ENCODE measurements at regions not wholly inside any gene's neighbourhood (a gene's known extent, or its start where the extent isn't known, plus 50 kb on each side); places are given as distances from the start of the nearest gene placed in this dataset.

GRCh38 chr3:177469216-177469615 lies 271.9 kb upstream of the TBL1XR1 start:
- intact Hi-C loops (cut with DNase I): no loop called here
- TF ChIP-seq, protein P1, sequence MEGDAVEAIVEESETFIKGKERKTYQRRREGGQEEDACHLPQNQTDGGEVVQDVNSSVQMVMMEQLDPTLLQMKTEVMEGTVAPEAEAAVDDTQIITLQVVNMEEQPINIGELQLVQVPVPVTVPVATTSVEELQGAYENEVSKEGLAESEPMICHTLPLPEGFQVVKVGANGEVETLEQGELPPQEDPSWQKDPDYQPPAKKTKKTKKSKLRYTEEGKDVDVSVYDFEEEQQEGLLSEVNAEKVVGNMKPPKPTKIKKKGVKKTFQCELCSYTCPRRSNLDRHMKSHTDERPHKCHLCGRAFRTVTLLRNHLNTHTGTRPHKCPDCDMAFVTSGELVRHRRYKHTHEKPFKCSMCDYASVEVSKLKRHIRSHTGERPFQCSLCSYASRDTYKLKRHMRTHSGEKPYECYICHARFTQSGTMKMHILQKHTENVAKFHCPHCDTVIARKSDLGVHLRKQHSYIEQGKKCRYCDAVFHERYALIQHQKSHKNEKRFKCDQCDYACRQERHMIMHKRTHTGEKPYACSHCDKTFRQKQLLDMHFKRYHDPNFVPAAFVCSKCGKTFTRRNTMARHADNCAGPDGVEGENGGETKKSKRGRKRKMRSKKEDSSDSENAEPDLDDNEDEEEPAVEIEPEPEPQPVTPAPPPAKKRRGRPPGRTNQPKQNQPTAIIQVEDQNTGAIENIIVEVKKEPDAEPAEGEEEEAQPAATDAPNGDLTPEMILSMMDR (IDR thresholded peaks at IDR 0.05): no peak
- TF ChIP-seq POLR2A (IDR thresholded peaks at IDR 0.05): no peak
- no peaks in the 10 kb centered on the region for H3K9me3 ChIP-seq
- no peaks in the 10 kb centered on the region for H3K27me3 ChIP-seq
- WGBS, 2 donors: 88 to 93% methylated on average over 3 of the region's 3 CpGs
- H3K36me3 ChIP-seq: no peaks in the 10 kb centered on the region
- no peak overlapping the region for H3K4me3 ChIP-seq
- peaks cover 0 to 18% (median 0%) of the 10 kb centered on the region in 3 donors for H3K4me1 ChIP-seq
- no peak overlapping the region for H3K27ac ChIP-seq
- DNase-seq: no peak

GRCh38 chr3:177470197-177470941 lies 273.1 kb upstream of the TBL1XR1 start:
- Histone ChIP-seq H3K27ac (peak overlapping the region in 1 of 4 donors; percentile 10), H3K4me3 (no peak overlapping the region), H3K9me3 (no peaks in the 10 kb centered on the region), H3K27me3 (no peaks in the 10 kb centered on the region), H3K36me3 (no peaks in the 10 kb centered on the region), H3K4me1 (peaks cover 0 to 10% (median 0%) of the 10 kb centered on the region in 3 donors)
- no peak for DNase-seq
- intact Hi-C loops (cut with DNase I): no loop called here
- TF ChIP-seq, protein P1 (IDR thresholded peaks at IDR 0.05): no peak
- TF ChIP-seq POLR2A (IDR thresholded peaks at IDR 0.05): no peak
- 91 to 94% methylated on average over 8 of the region's 8 CpGs for WGBS, 2 donors

DNA sequence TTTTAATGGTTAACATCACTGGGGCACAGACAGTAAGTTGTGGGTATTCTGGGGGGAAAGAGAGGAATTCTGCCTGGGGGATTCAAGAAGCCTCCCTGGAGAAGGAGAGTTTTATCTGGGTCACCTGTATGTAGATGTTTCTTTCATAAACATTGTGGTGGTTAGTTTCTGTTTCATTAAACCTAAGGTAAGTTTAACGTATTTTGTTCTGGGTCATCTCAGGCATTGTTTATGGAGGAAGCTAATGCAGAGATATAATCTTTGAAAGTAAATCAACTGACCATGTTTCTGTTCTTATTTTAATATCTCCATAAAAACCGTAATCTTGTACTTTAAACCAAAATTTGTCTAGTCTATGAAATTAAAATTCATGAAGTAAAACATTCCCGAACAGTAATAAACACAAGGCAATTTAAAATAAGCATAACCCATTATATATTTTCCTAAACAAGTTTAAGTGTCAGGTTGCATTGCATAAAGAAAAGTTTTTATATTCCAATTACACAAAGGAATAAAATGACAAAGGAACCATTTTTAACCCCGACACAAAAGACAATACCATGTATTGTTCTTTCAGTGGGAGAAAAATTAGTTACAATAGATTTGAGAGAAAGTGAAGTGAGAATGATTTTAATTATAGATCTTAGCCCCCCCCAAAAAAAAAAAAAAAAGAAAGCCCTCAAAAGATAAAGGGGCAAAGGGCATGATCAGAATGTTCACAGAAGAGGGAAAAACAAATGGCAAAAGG lies 274.6 kb upstream of the TBL1XR1 start:
- Histone ChIP-seq H3K27me3 (no peaks in the 10 kb centered on the region), H3K36me3 (no peaks in the 10 kb centered on the region), H3K4me3 (no peak overlapping the region), H3K4me1 (peaks cover 0 to 5% (median 0%) of the 10 kb centered on the region in 3 donors), H3K27ac (no peak overlapping the region), H3K9me3 (no peaks in the 10 kb centered on the region)
- DNase-seq: no peak
- WGBS, 2 donors: 80 to 89% methylated on average over 4 of the region's 4 CpGs
- TF ChIP-seq, protein P1 (IDR thresholded peaks at IDR 0.05): no peak
- TF ChIP-seq POLR2A (IDR thresholded peaks at IDR 0.05): no peak
- intact Hi-C loops (cut with DNase I): no loop called here

- H3K27ac ChIP-seq: no peak overlapping the region
- no peak overlapping the region for H3K4me3 ChIP-seq
- H3K27me3 ChIP-seq: no peaks in the 10 kb centered on the region
- TF ChIP-seq, protein P1 (IDR thresholded peaks at IDR 0.05): no peak
- no peak for TF ChIP-seq POLR2A (IDR thresholded peaks at IDR 0.05)
- no peaks in the 10 kb centered on the region for H3K36me3 ChIP-seq
- H3K4me1 ChIP-seq: peaks cover 5 to 17% (median 10%) of the 10 kb centered on the region in 3 donors
- intact Hi-C loops (cut with DNase I): no loop called here
- no peaks in the 10 kb centered on the region for H3K9me3 ChIP-seq
- 65 to 85% methylated on average over 5 of the region's 6 CpGs for WGBS, 2 donors
- DNase-seq: no peak
These were observed 275.9 kb upstream of the TBL1XR1 start for GRCh38 chr3:177473184-177473583.

GRCh38 chr3:177473903-177474302 lies 276.6 kb upstream of the TBL1XR1 start:
- 93 to 97% methylated on average over 2 of the region's 2 CpGs for WGBS, 2 donors
- Histone ChIP-seq H3K4me1 (peaks cover 10 to 24% (median 14%) of the 10 kb centered on the region in 3 donors), H3K36me3 (no peaks in the 10 kb centered on the region), H3K27me3 (no peaks in the 10 kb centered on the region), H3K9me3 (no peaks in the 10 kb centered on the region), H3K4me3 (no peak overlapping the region), H3K27ac (no peak overlapping the region)
- no peak for DNase-seq
- intact Hi-C loops (cut with DNase I): no loop called here
- TF ChIP-seq, protein P1 (IDR thresholded peaks at IDR 0.05): no peak
- TF ChIP-seq POLR2A (IDR thresholded peaks at IDR 0.05): no peak
